ENCODE measurements at regions not wholly inside any gene's neighbourhood (a gene's known extent, or its start where the extent isn't known, plus 50 kb on each side); places are given as distances from the start of the nearest gene placed in this dataset.

DNA sequence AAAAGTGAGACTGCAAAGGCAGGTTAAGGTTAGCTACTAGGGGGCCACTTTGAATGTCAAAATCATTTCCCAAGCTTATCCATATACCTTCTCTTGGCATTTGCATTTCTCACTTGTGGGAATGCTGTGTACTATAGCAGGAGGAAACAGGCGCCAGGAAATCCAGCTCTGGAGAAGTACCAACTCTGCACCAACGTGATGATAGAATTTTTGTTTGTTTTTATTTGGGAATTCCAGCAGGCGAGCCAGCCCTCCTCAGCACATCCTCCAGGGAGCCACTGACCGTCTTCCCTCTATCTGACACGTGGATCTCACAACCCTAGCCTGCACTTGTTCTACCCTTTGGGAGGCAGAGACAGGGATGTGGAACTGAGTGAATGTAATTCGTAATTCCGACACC is 318.0 kb downstream of the ACTL7B start:
- 36% methylated on average over 7 of the region's 7 CpGs for WGBS (ENCODE audit: low lambda C conversion rate)
- DNase-seq (ENCODE audit: low spot score): no peak
- H3K27ac ChIP-seq (ENCODE audit: extremely low read length, insufficient read depth, low read length): no peak overlapping the region
- intact Hi-C loops (cut with micrococcal nuclease; ENCODE audit: unreplicated experiment): no loop called here
- in situ Hi-C loops (cut with HindIII; ENCODE audit: extremely low pct_ligation_motif_present, low pct_unique_long_range_greater_than_20kb): no loop called here
- no peak for FAIRE-seq
- ChIA-PET POLR2A (no interaction called here), CTCF (ENCODE audit: low intra/inter-chr PET ratio, low total read pairs) (no interaction called here)
- no peak overlapping the region for H2AFZ ChIP-seq (ENCODE audit: low read length)
- no peaks in the 10 kb centered on the region for H3K4me1 ChIP-seq (ENCODE audit: insufficient read depth, low read length)
- H4K20me1 ChIP-seq (ENCODE audit: insufficient read depth, low read length): no peaks in the 10 kb centered on the region
- ATAC-seq: no peak
- no peaks in the 10 kb centered on the region for H3K79me2 ChIP-seq (ENCODE audit: insufficient read depth, low read length)
- no peak overlapping the region for H3K9ac ChIP-seq (ENCODE audit: insufficient read depth, low read depth, low read length)
- H3K27me3 ChIP-seq (ENCODE audit: control insufficient read depth in 1 of 2, insufficient read depth in 2 of 2, low read length in 2 of 2): no peaks in the 10 kb centered on the region; a peak in 2 of 5 replicates
- H3K9me3 ChIP-seq (ENCODE audit: low read length): no peaks in the 10 kb centered on the region
- no peak overlapping the region for H3K4me2 ChIP-seq (ENCODE audit: low read depth, low read length)
- H3K36me3 ChIP-seq (replicated peaks in 1 of 2; ENCODE audit: control insufficient read depth in 1 of 2, insufficient read depth in 2 of 2, low read length in 2 of 2): no peaks in the 10 kb centered on the region
- BruUV-seq (replicated peaks): no TSS peak
- H3K4me3 ChIP-seq (replicated peaks in 1 of 3; ENCODE audit: insufficient read depth in 1 of 3, low read depth in 2 of 3, low read length in 3 of 3): no peak overlapping the region
- TF ChIP-seq KDM3A (CRISPR knock-in tag; IDR thresholded peaks at IDR 0.05; ENCODE audit: low read depth) (no peak), ZNF138 (CRISPR knock-in tag; IDR thresholded peaks at IDR 0.05; ENCODE audit: low read depth) (no peak), SIN3B (IDR thresholded peaks at IDR 0.05; ENCODE audit: low read length) (no peak), PAX8 (CRISPR knock-in tag; IDR thresholded peaks at IDR 0.05; ENCODE audit: borderline replicate concordance) (no peak), SIX1 (CRISPR knock-in tag; IDR thresholded peaks at IDR 0.05; ENCODE audit: borderline replicate concordance) (no peak), PCBP1 (IDR thresholded peaks at IDR 0.05; ENCODE audit: borderline replicate concordance, low read depth, low read length) (no peak), NBN (conservative IDR thresholded peaks at IDR 0.05) (no peak), SIX4 (CRISPR knock-in tag; IDR thresholded peaks at IDR 0.05) (no peak), ARNT2 (CRISPR knock-in tag; IDR thresholded peaks at IDR 0.05; ENCODE audit: low read depth) (no peak), DNMT1 (CRISPR knock-in tag; IDR thresholded peaks at IDR 0.05) (no peak), KLF6 (CRISPR knock-in tag; IDR thresholded peaks at IDR 0.05) (no peak), ZNF460 (CRISPR knock-in tag; IDR thresholded peaks at IDR 0.05; ENCODE audit: borderline replicate concordance) (no peak)
- TF ChIP-seq, protein P1, sequence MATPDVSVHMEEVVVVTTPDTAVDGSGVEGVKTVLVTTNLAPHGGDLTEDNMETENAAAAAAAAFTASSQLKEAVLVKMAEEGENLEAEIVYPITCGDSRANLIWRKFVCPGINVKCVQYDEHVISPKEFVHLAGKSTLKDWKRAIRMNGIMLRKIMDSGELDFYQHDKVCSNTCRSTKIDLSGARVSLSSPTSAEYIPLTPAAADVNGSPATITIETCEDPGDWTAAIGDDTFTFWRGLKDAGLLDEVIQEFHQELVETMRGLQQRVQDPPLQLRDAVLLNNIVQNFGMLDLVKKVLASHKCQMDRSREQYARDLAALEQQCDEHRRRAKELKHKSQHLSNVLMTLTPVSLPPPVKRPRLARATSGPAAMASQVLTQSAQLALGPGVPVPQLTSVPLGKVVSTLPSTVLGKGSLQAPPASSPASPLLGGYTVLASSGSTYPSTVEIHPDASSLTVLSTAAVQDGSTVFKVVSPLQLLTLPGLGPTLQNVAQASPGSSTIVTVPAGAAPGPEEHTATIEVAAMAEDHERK (CRISPR knock-in tag; IDR thresholded peaks at IDR 0.05; ENCODE audit: low read depth): no peak
- TF ChIP-seq, protein P2, sequence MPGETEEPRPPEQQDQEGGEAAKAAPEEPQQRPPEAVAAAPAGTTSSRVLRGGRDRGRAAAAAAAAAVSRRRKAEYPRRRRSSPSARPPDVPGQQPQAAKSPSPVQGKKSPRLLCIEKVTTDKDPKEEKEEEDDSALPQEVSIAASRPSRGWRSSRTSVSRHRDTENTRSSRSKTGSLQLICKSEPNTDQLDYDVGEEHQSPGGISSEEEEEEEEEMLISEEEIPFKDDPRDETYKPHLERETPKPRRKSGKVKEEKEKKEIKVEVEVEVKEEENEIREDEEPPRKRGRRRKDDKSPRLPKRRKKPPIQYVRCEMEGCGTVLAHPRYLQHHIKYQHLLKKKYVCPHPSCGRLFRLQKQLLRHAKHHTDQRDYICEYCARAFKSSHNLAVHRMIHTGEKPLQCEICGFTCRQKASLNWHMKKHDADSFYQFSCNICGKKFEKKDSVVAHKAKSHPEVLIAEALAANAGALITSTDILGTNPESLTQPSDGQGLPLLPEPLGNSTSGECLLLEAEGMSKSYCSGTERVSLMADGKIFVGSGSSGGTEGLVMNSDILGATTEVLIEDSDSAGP (CRISPR knock-in tag; IDR thresholded peaks at IDR 0.05; ENCODE audit: borderline replicate concordance): no peak
- TF ChIP-seq, protein P3, sequence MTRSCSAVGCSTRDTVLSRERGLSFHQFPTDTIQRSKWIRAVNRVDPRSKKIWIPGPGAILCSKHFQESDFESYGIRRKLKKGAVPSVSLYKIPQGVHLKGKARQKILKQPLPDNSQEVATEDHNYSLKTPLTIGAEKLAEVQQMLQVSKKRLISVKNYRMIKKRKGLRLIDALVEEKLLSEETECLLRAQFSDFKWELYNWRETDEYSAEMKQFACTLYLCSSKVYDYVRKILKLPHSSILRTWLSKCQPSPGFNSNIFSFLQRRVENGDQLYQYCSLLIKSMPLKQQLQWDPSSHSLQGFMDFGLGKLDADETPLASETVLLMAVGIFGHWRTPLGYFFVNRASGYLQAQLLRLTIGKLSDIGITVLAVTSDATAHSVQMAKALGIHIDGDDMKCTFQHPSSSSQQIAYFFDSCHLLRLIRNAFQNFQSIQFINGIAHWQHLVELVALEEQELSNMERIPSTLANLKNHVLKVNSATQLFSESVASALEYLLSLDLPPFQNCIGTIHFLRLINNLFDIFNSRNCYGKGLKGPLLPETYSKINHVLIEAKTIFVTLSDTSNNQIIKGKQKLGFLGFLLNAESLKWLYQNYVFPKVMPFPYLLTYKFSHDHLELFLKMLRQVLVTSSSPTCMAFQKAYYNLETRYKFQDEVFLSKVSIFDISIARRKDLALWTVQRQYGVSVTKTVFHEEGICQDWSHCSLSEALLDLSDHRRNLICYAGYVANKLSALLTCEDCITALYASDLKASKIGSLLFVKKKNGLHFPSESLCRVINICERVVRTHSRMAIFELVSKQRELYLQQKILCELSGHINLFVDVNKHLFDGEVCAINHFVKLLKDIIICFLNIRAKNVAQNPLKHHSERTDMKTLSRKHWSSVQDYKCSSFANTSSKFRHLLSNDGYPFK (CRISPR knock-in tag; IDR thresholded peaks at IDR 0.05; ENCODE audit: borderline replicate concordance): no peak
- TF ChIP-seq, protein P4, sequence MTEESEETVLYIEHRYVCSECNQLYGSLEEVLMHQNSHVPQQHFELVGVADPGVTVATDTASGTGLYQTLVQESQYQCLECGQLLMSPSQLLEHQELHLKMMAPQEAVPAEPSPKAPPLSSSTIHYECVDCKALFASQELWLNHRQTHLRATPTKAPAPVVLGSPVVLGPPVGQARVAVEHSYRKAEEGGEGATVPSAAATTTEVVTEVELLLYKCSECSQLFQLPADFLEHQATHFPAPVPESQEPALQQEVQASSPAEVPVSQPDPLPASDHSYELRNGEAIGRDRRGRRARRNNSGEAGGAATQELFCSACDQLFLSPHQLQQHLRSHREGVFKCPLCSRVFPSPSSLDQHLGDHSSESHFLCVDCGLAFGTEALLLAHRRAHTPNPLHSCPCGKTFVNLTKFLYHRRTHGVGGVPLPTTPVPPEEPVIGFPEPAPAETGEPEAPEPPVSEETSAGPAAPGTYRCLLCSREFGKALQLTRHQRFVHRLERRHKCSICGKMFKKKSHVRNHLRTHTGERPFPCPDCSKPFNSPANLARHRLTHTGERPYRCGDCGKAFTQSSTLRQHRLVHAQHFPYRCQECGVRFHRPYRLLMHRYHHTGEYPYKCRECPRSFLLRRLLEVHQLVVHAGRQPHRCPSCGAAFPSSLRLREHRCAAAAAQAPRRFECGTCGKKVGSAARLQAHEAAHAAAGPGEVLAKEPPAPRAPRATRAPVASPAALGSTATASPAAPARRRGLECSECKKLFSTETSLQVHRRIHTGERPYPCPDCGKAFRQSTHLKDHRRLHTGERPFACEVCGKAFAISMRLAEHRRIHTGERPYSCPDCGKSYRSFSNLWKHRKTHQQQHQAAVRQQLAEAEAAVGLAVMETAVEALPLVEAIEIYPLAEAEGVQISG (CRISPR knock-in tag; IDR thresholded peaks at IDR 0.05): no peak
- TF ChIP-seq, protein P5, sequence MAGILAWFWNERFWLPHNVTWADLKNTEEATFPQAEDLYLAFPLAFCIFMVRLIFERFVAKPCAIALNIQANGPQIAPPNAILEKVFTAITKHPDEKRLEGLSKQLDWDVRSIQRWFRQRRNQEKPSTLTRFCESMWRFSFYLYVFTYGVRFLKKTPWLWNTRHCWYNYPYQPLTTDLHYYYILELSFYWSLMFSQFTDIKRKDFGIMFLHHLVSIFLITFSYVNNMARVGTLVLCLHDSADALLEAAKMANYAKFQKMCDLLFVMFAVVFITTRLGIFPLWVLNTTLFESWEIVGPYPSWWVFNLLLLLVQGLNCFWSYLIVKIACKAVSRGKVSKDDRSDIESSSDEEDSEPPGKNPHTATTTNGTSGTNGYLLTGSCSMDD (CRISPR knock-in tag; IDR thresholded peaks at IDR 0.05): no peak

Data from HepG2 (cell line).